ENCODE measurements at regions not wholly inside any gene's neighbourhood (a gene's known extent, or its start where the extent isn't known, plus 50 kb on each side); places are given as distances from the start of the nearest gene placed in this dataset.

GRCh38 chr12:25005376-25005775 lies 56.5 kb upstream of the BCAT1 start:
- no peak for DNase-seq (ENCODE audit: low spot score)

GRCh38 chr12:25004447-25004846 lies 55.5 kb upstream of the BCAT1 start:
- DNase-seq (ENCODE audit: low spot score), result no peak

- DNase-seq (ENCODE audit: low spot score), result no peak
These were observed 52.4 kb upstream of the BCAT1 start for GRCh38 chr12:25001311-25001710.
